DND-41 (cell line): ENCODE measurements at regions not wholly inside any gene's neighbourhood (a gene's known extent, or its start where the extent isn't known, plus 50 kb on each side); places are given as distances from the start of the nearest gene placed in this dataset.
"Not testable (repeated sequence)": the region's sequence is repeated elsewhere in the genome, so short reads cannot be mapped to it uniquely, and the experiment has no call there.

ENCODE experiments used
- EZH2 ChIP-seq: IDR thresholded peaks from 3 replicates; pipeline ENCODE4 v1.6.1; 2012; ENCODE audit warnings: borderline replicate concordance, low read depth, mild to moderate bottlenecking, moderate library complexity, low read length, inconsistent platforms; ENCODE audit not compliant: severe bottlenecking
- TF ChIP-seq, protein P1 (sequence below): IDR thresholded peaks from 2 replicates; pipeline ENCODE4 v1.5.1; 2012; ENCODE audit warnings: borderline replicate concordance, low read length, moderate library complexity, mild to moderate bottlenecking; ENCODE audit not compliant: poor library complexity, severe bottlenecking; ENCODE audit errors: extremely low read depth

DNA sequence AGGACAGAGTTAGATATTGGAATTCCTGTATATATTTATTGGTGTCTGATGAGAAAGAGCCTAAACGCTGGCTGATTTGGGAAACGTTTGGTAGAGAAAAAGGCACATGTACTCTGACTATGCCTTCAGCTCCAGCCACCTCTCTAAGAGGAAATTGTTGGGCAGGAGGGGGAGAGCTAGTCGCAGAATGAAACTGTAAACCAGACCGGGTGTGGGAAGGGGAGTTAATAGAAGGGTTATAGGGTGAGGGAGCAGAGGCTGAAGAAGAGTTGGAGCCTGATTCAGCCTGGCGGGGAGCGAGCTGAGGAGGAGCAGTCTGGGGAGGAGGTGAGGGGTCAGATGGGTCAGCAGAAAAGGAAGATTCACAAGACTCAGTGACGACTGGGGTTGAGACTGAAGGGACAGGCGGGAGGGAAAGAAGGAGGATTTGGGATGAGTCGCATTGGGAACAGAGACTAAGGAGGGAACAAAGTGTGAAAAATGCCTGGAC lies 54.2 kb upstream of the RHOU start:
- TF ChIP-seq, protein P1, sequence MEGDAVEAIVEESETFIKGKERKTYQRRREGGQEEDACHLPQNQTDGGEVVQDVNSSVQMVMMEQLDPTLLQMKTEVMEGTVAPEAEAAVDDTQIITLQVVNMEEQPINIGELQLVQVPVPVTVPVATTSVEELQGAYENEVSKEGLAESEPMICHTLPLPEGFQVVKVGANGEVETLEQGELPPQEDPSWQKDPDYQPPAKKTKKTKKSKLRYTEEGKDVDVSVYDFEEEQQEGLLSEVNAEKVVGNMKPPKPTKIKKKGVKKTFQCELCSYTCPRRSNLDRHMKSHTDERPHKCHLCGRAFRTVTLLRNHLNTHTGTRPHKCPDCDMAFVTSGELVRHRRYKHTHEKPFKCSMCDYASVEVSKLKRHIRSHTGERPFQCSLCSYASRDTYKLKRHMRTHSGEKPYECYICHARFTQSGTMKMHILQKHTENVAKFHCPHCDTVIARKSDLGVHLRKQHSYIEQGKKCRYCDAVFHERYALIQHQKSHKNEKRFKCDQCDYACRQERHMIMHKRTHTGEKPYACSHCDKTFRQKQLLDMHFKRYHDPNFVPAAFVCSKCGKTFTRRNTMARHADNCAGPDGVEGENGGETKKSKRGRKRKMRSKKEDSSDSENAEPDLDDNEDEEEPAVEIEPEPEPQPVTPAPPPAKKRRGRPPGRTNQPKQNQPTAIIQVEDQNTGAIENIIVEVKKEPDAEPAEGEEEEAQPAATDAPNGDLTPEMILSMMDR: not testable (repeated sequence)
- TF ChIP-seq EZH2: not testable (repeated sequence)
